Kidney (tissue), 13 donors: ENCODE measurements at regions not wholly inside any gene's neighbourhood (a gene's known extent, or its start where the extent isn't known, plus 50 kb on each side); places are given as distances from the start of the nearest gene placed in this dataset.

Experiments
- DNase-seq, 5 donors: peaks; one replicate each; pipeline ENCODE4 v3.0.0-alpha.2; 2013 to 2020
- FAIRE-seq: peaks from 2 replicates; lab custom pipeline; 2012; peaks lifted over from hg19 to GRCh38; lab: Jason Lieb, UNC
- H3K27ac ChIP-seq, 2 donors: one replicate each; pipeline ENCODE4 v1.7.0; 2013; ENCODE audit warnings: low read depth in 2 of 2, low read length in 2 of 2, inconsistent platforms in 1 of 2
- H3K27me3 ChIP-seq: one replicate; pipeline ENCODE4 v1.7.1; 2013; ENCODE audit warnings: low read length, inconsistent platforms; ENCODE audit not compliant: control insufficient read depth, insufficient read depth
- H3K36me3 ChIP-seq, 3 donors: one replicate each; pipeline versions ENCODE4 v1.7.0 to v1.7.1; 2013; ENCODE audit warnings: low read length in 3 of 3, control low read depth in 1 of 3, inconsistent platforms in 1 of 3; ENCODE audit not compliant: insufficient read depth in 3 of 3, control insufficient read depth in 2 of 3
- H3K4me1 ChIP-seq, 3 donors: one replicate each; pipeline versions ENCODE4 v1.7.0 to v1.7.1; 2013; ENCODE audit warnings: low read length in 3 of 3, inconsistent platforms in 1 of 3, low read depth in 1 of 3; ENCODE audit not compliant: control insufficient read depth in 2 of 3, insufficient read depth in 2 of 3
- H3K4me3 ChIP-seq, 3 donors: one replicate each; pipeline versions ENCODE4 v1.7.0 to v1.8.1; 2013; ENCODE audit warnings: low read length in 3 of 3, control low read depth in 1 of 3, inconsistent platforms in 1 of 3
- H3K9ac ChIP-seq, 3 donors: one replicate each; pipeline versions ENCODE4 v1.7.0 to v1.7.1; 2013; ENCODE audit warnings: low read length in 3 of 3, control low read depth in 1 of 3, inconsistent platforms in 1 of 3
- H3K9me3 ChIP-seq, 3 donors: one replicate each; pipeline versions ENCODE4 v1.7.0 to v1.7.1; 2013; ENCODE audit warnings: low read length in 3 of 3, control low read depth in 1 of 3, inconsistent platforms in 1 of 3; ENCODE audit not compliant: control insufficient read depth in 2 of 3, insufficient read depth in 1 of 3
- intact Hi-C: fragments of 100-400 bp; cut with DNase I; formaldehyde crosslinking; loops from one replicate; pipeline ENCODE4 v1.11.1; 2022
- TF ChIP-seq, protein P1 (sequence below): IDR thresholded peaks from 3 replicates; pipeline ENCODE4 v1.5.1; 2012; ENCODE audit warnings: mild to moderate bottlenecking, moderate library complexity, borderline replicate concordance; ENCODE audit not compliant: insufficient read depth; ENCODE audit errors: extremely low read depth
- donor health status: control.
- donor health status: control.
- donor health status: control.
- donor health status: control.
- donor health status: control.
- donor health status: DM: yes; HTN: yes; CAD: no.
- donor health status: Normal renal cell carcinoma (clear cell type).

DNA sequence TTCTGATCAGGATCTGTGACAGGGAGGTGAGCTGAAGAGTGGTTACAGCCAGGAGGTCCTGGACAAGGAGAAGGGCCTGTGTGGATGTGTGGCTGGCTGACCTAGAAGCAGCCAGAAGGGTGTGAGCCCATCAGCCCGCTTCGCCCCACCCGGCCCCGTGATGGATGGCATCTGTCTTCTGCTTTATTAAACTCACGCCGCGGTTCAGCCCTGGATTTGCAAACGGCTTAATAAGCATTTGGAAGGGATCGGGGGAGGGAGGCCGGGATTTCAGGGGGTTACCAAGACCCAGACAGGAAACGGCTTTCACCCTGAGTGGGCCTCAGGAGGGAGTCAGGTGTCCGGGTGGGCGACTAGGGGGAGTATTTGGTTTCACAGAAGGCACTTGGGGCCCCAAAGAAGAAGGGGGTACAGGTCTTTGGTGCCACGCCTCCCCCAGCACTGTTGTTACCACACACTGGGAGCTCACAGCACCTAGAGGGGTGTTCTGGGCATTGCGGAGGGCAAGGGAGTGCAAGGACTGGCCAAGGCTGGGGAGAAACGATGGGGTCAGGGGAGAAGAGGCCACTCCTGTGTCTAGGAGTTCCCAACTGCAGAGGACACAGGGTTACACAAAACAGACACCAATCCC lies 53.8 kb upstream of the FOXP4 start:
- Histone ChIP-seq H3K27me3 (peaks cover 2% of the 10 kb centered on the region), H3K4me1 (peaks cover 0 to 2% (median 0%) of the 10 kb centered on the region in 3 donors), H3K9me3 (no peaks in the 10 kb centered on the region), H3K9ac (no peak overlapping the region), H3K27ac (no peak overlapping the region), H3K36me3 (no peaks in the 10 kb centered on the region), H3K4me3 (no peak overlapping the region)
- TF ChIP-seq, protein P1, sequence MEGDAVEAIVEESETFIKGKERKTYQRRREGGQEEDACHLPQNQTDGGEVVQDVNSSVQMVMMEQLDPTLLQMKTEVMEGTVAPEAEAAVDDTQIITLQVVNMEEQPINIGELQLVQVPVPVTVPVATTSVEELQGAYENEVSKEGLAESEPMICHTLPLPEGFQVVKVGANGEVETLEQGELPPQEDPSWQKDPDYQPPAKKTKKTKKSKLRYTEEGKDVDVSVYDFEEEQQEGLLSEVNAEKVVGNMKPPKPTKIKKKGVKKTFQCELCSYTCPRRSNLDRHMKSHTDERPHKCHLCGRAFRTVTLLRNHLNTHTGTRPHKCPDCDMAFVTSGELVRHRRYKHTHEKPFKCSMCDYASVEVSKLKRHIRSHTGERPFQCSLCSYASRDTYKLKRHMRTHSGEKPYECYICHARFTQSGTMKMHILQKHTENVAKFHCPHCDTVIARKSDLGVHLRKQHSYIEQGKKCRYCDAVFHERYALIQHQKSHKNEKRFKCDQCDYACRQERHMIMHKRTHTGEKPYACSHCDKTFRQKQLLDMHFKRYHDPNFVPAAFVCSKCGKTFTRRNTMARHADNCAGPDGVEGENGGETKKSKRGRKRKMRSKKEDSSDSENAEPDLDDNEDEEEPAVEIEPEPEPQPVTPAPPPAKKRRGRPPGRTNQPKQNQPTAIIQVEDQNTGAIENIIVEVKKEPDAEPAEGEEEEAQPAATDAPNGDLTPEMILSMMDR, result no peak
- intact Hi-C loops, result no loop called here
- FAIRE-seq (no peak), DNase-seq (peak in 4 of 5 donors; percentile 88 to 91 (median 88))

DNA sequence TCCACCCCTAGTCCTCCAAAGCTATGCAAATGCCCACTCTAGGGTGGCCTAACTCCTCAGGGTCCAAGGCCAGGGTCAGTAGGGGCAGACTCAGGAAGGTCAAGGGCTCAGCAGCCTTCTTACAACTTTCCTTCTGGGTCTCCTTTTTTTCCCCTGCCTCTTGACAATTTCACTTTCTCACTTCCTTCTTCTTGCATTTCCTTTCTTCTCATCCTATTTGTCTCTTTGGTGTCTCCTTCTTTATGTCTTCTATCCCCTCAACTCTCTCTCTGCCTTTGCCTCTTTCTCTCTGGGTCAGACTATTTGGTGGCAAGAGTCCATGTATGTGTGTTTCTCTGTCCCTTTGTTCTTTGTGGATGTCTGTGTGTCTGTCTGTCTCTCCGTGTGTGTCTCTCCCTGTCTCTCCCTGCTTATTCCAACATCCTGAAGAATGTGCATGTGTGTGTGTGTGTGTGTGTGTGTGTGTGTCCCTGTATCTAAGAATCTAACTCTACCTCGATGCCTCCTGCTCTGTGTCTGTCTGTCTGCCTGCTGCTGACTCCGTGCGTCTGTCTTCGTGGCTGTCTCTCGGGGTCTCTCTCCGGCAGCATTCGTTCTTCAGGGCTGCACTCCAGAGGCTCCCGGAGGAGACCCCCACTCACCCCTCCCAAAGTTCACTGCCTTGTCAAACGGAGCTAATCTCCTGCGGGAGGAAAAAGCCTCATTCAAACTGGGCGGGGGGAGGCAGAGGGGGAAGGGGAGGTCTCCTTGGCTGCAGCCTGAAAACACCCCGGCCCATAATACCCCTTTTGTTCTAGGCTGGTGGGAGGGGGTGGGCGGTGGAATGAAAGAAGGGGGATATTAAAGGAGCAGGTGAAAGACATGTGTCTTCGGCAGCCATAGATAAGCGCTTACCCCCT lies 51.7 kb upstream of the FOXP4 start:
- H3K9ac ChIP-seq, result no peak overlapping the region
- no peak overlapping the region for H3K4me3 ChIP-seq
- intact Hi-C loops, result no loop called here
- H3K9me3 ChIP-seq, result no peaks in the 10 kb centered on the region
- FAIRE-seq, result no peak
- H3K36me3 ChIP-seq, result no peaks in the 10 kb centered on the region
- TF ChIP-seq, protein P1, result no peak
- no peaks in the 10 kb centered on the region for H3K4me1 ChIP-seq
- H3K27ac ChIP-seq, result no peak overlapping the region
- H3K27me3 ChIP-seq, result peaks cover 2% of the 10 kb centered on the region
- peak in 3 of 5 donors; percentile 48 to 59 (median 51) for DNase-seq
